AG08396 (cell line): ENCODE measurements at regions not wholly inside any gene's neighbourhood (a gene's known extent, or its start where the extent isn't known, plus 50 kb on each side); places are given as distances from the start of the nearest gene placed in this dataset.

Experiments
- DNase-seq: peaks from one replicate; pipeline ENCODE4 v3.0.0; 2012; ENCODE audit warnings: low spot score, mixed read lengths

- DNase-seq = no peak
These were observed 432.6 kb downstream of the SATB2 start for GRCh38 chr2:199025146-199025545.

GRCh38 chr2:199024224-199024623 is 433.5 kb downstream of the SATB2 start:
- DNase-seq = no peak

GRCh38 chr2:199019898-199020507 is 437.7 kb downstream of the SATB2 start:
- peak; percentile 35 for DNase-seq

- DNase-seq = no peak
These were observed 438.9 kb downstream of the SATB2 start for GRCh38 chr2:199018826-199019225.

GRCh38 chr2:199015072-199015471 is 442.7 kb downstream of the SATB2 start:
- no peak for DNase-seq

- no peak for DNase-seq
These were observed 443.5 kb downstream of the SATB2 start for GRCh38 chr2:199014226-199014625.

GRCh38 chr2:199011908-199012307 is 445.8 kb downstream of the SATB2 start:
- no peak for DNase-seq

- DNase-seq = no peak
These were observed 463.1 kb downstream of the SATB2 start for GRCh38 chr2:198994678-198995077.

- DNase-seq = no peak
These were observed 466.3 kb downstream of the SATB2 start for GRCh38 chr2:198991431-198991830.

- no peak for DNase-seq
These were observed 482.0 kb downstream of the SATB2 start for GRCh38 chr2:198975779-198976178.

- no peak for DNase-seq
These were observed 484.0 kb downstream of the SATB2 start for GRCh38 chr2:198973785-198974184.

- DNase-seq = no peak
These were observed 484.6 kb downstream of the SATB2 start for GRCh38 chr2:198973181-198973580.

- DNase-seq = no peak
These were observed 489.2 kb downstream of the SATB2 start for GRCh38 chr2:198968545-198968944.

GRCh38 chr2:198966269-198966668 is 491.5 kb downstream of the SATB2 start:
- no peak for DNase-seq

GRCh38 chr2:198961547-198961946 is 496.2 kb downstream of the SATB2 start:
- DNase-seq = no peak

- no peak for DNase-seq
These were observed 500.6 kb downstream of the SATB2 start for GRCh38 chr2:198957181-198957580.

- DNase-seq = no peak
These were observed 504.4 kb downstream of the SATB2 start for GRCh38 chr2:198953328-198953727.

- DNase-seq = no peak
These were observed 506.9 kb downstream of the SATB2 start for GRCh38 chr2:198950803-198951202.

GRCh38 chr2:198945496-198945895 is 512.2 kb downstream of the SATB2 start:
- no peak for DNase-seq

GRCh38 chr2:198930170-198930569 is 527.6 kb downstream of the SATB2 start:
- no peak for DNase-seq

GRCh38 chr2:198928026-198928425 is 529.7 kb downstream of the SATB2 start:
- DNase-seq = no peak

- no peak for DNase-seq
These were observed 539.6 kb downstream of the SATB2 start for GRCh38 chr2:198917926-198918720.

GRCh38 chr2:198917275-198917674 is 540.5 kb downstream of the SATB2 start:
- DNase-seq = no peak
